Neural cell (in vitro differentiated cells): ENCODE measurements at regions not wholly inside any gene's neighbourhood (a gene's known extent, or its start where the extent isn't known, plus 50 kb on each side); places are given as distances from the start of the nearest gene placed in this dataset.

Source experiments
- EP300 ChIP-seq: fragments of 450-650 bp; conservative IDR thresholded peaks from 2 replicates; pipeline ENCODE4 v1.6.1; 2014; ENCODE audit warnings: antibody characterized with exemption, mild to moderate bottlenecking, moderate library complexity; ENCODE audit not compliant: poor library complexity, severe bottlenecking
- EZH2 ChIP-seq: fragments of 200-600, 300-800 bp; shearing (Covaris generic), sonication (generic); IDR thresholded peaks from 2 replicates; pipeline ENCODE4 v1.6.1; 2014; ENCODE audit warnings: antibody characterized with exemption, low read length, borderline replicate concordance, mild to moderate bottlenecking; ENCODE audit not compliant: insufficient read depth, poor library complexity, severe bottlenecking
- MXI1 ChIP-seq: fragments of 450-650 bp; conservative IDR thresholded peaks from 2 replicates; pipeline ENCODE4 v1.6.1; 2014; ENCODE audit warnings: antibody characterized with exemption, mild to moderate bottlenecking; ENCODE audit not compliant: poor library complexity, severe bottlenecking
- POLR2AphosphoS5 ChIP-seq: IDR thresholded peaks from 2 replicates; pipeline ENCODE4 v1.6.1; 2012
- RAD21 ChIP-seq: fragments of 450-650 bp; conservative IDR thresholded peaks from 2 replicates; pipeline ENCODE4 v1.6.1; 2014; ENCODE audit warnings: antibody characterized with exemption, mild to moderate bottlenecking, moderate library complexity
- SMC3 ChIP-seq: fragments of 450-650 bp; conservative IDR thresholded peaks from 2 replicates; pipeline ENCODE4 v1.6.1; 2014; ENCODE audit warnings: antibody characterized with exemption, mild to moderate bottlenecking, moderate library complexity; ENCODE audit not compliant: poor library complexity
- TAF1 ChIP-seq: IDR thresholded peaks from 2 replicates; pipeline ENCODE4 v1.6.1; 2012; ENCODE audit warnings: low read depth
- TF ChIP-seq, protein P1 (sequence below): fragments of 450-650 bp; IDR thresholded peaks from 2 replicates; pipeline ENCODE4 v1.5.1; 2014; ENCODE audit warnings: antibody characterized with exemption, mild to moderate bottlenecking, moderate library complexity; ENCODE audit not compliant: poor library complexity, severe bottlenecking
- TF ChIP-seq, protein P2 (sequence below): IDR thresholded peaks from 2 replicates; pipeline ENCODE4 v1.6.1; 2012; ENCODE audit warnings: borderline replicate concordance

DNA sequence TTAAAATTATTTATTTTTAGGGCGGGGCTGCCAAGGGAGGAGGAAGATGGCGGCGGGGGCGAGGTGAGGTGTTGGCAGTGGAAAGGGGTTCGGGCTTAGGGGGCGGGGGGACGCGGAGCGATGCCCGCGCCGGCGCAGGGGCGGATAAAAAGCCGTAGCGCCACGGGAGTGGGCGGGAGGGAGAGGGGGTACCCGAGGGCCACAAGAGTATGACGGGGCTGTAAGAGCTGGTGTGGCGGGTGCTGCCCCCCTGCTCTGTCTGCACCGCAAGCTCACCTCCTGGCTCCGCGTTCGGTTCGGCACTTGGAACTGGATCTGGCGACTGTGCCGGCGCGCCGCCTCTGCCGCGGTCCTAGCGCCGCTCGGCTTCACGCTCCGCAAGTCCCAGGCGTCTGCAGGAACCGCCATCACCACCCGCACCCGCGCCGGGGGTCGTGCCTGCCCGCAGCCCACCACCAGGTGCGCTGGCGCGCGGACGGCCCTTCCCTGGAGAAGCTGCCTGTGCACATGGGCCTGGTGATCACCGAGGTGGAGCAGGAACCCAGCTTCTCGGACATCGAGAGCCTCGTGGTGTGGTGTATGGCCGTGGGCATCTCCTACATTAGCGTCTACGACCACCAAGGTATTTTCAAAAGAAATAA is 265.2 kb upstream of the SGCG start:
- TF ChIP-seq EZH2 (no peak), RAD21 (peak; percentile 23), POLR2AphosphoS5 (no peak), MXI1 (no peak), TAF1 (no peak), SMC3 (peak; percentile 22), EP300 (no peak)
- TF ChIP-seq, protein P1, sequence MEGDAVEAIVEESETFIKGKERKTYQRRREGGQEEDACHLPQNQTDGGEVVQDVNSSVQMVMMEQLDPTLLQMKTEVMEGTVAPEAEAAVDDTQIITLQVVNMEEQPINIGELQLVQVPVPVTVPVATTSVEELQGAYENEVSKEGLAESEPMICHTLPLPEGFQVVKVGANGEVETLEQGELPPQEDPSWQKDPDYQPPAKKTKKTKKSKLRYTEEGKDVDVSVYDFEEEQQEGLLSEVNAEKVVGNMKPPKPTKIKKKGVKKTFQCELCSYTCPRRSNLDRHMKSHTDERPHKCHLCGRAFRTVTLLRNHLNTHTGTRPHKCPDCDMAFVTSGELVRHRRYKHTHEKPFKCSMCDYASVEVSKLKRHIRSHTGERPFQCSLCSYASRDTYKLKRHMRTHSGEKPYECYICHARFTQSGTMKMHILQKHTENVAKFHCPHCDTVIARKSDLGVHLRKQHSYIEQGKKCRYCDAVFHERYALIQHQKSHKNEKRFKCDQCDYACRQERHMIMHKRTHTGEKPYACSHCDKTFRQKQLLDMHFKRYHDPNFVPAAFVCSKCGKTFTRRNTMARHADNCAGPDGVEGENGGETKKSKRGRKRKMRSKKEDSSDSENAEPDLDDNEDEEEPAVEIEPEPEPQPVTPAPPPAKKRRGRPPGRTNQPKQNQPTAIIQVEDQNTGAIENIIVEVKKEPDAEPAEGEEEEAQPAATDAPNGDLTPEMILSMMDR = peak; percentile 59
- TF ChIP-seq, protein P2, sequence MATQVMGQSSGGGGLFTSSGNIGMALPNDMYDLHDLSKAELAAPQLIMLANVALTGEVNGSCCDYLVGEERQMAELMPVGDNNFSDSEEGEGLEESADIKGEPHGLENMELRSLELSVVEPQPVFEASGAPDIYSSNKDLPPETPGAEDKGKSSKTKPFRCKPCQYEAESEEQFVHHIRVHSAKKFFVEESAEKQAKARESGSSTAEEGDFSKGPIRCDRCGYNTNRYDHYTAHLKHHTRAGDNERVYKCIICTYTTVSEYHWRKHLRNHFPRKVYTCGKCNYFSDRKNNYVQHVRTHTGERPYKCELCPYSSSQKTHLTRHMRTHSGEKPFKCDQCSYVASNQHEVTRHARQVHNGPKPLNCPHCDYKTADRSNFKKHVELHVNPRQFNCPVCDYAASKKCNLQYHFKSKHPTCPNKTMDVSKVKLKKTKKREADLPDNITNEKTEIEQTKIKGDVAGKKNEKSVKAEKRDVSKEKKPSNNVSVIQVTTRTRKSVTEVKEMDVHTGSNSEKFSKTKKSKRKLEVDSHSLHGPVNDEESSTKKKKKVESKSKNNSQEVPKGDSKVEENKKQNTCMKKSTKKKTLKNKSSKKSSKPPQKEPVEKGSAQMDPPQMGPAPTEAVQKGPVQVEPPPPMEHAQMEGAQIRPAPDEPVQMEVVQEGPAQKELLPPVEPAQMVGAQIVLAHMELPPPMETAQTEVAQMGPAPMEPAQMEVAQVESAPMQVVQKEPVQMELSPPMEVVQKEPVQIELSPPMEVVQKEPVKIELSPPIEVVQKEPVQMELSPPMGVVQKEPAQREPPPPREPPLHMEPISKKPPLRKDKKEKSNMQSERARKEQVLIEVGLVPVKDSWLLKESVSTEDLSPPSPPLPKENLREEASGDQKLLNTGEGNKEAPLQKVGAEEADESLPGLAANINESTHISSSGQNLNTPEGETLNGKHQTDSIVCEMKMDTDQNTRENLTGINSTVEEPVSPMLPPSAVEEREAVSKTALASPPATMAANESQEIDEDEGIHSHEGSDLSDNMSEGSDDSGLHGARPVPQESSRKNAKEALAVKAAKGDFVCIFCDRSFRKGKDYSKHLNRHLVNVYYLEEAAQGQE = no peak
